GM12878 (cell line): ENCODE measurements at regions not wholly inside any gene's neighbourhood (a gene's known extent, or its start where the extent isn't known, plus 50 kb on each side); places are given as distances from the start of the nearest gene placed in this dataset.

Source experiments
- CHD2 ChIP-seq: IDR thresholded peaks from 2 replicates; pipeline ENCODE4 v1.6.1; 2011; ENCODE audit warnings: low read depth, low read length, improper control_type of control experiment, borderline replicate concordance
- CHD4 ChIP-seq: fragments of 200-600 bp; sonication (generic); IDR thresholded peaks from 2 replicates; pipeline ENCODE4 v1.6.1; 2016; ENCODE audit warnings: mild to moderate bottlenecking
- EP300 ChIP-seq, 2 experiments: fragments of 150-350 bp in 1 of 2; IDR thresholded peaks; 2 replicates each; pipeline ENCODE4 v1.6.1; 2011 to 2012; ENCODE audit warnings: low read depth in 2 of 2, low read length in 2 of 2, borderline replicate concordance in 1 of 2, improper control_type of control experiment in 1 of 2, inconsistent platforms in 1 of 2; ENCODE audit not compliant: control insufficient read depth in 1 of 2
- EZH2 ChIP-seq: IDR thresholded peaks from 2 replicates; pipeline ENCODE4 v1.6.1; 2012; ENCODE audit warnings: low read depth, mild to moderate bottlenecking, control low read depth, inconsistent platforms, low read length, borderline replicate concordance; ENCODE audit not compliant: control insufficient read depth
- MEF2A ChIP-seq: IDR thresholded peaks from 2 replicates; pipeline ENCODE4 v1.6.1; 2011; ENCODE audit warnings: low read depth, mild to moderate bottlenecking, low read length, moderate library complexity; ENCODE audit not compliant: insufficient read depth
- NR2C2 ChIP-seq: IDR thresholded peaks from 2 replicates; pipeline ENCODE4 v1.6.1; 2011; ENCODE audit warnings: borderline replicate concordance, low read depth; ENCODE audit not compliant: control insufficient read depth, insufficient read length
- POLR2A ChIP-seq: IDR thresholded peaks from 2 replicates; pipeline ENCODE4 v1.6.1; 2011; ENCODE audit warnings: low read depth, mild to moderate bottlenecking, low read length
- RAD21 ChIP-seq: IDR thresholded peaks from 2 replicates; pipeline ENCODE4 v1.6.1; 2011; ENCODE audit warnings: mild to moderate bottlenecking, low read depth, low read length, moderate library complexity; ENCODE audit not compliant: insufficient read depth
- RBBP5 ChIP-seq: fragments of 200-600 bp; sonication (generic); conservative IDR thresholded peaks from 2 replicates; pipeline ENCODE4 v1.6.1; 2016
- SIN3A ChIP-seq: IDR thresholded peaks from 2 replicates; pipeline ENCODE4 v1.6.1; 2012; ENCODE audit warnings: low read depth, low read length, improper control_type of control experiment
- TAF1 ChIP-seq: IDR thresholded peaks from 2 replicates; pipeline ENCODE4 v1.6.1; 2011; ENCODE audit warnings: mild to moderate bottlenecking, low read depth, low read length, borderline replicate concordance
- TCF12 ChIP-seq: IDR thresholded peaks from 2 replicates; pipeline ENCODE4 v1.6.1; 2011; ENCODE audit warnings: low read depth, mild to moderate bottlenecking, low read length
- TF ChIP-seq, protein P1 (sequence below): IDR thresholded peaks from 2 replicates; pipeline ENCODE4 v1.6.1; 2012; ENCODE audit warnings: mild to moderate bottlenecking, low read depth, low read length
- TF ChIP-seq, protein P2 (sequence below), 3 experiments: IDR thresholded peaks in 2 of 3; conservative IDR thresholded peaks in 1 of 3; 2 replicates each; pipeline ENCODE4 v1.5.1; 2011; ENCODE audit warnings: low read depth in 3 of 3, low read length in 3 of 3, mild to moderate bottlenecking in 3 of 3, control low read depth in 2 of 3, moderate library complexity in 2 of 3, inconsistent platforms in 1 of 3, mixed read lengths in 1 of 3; ENCODE audit not compliant: control insufficient read depth in 2 of 3, insufficient read depth in 1 of 3; ENCODE audit errors: extremely low read depth in 1 of 3

DNA sequence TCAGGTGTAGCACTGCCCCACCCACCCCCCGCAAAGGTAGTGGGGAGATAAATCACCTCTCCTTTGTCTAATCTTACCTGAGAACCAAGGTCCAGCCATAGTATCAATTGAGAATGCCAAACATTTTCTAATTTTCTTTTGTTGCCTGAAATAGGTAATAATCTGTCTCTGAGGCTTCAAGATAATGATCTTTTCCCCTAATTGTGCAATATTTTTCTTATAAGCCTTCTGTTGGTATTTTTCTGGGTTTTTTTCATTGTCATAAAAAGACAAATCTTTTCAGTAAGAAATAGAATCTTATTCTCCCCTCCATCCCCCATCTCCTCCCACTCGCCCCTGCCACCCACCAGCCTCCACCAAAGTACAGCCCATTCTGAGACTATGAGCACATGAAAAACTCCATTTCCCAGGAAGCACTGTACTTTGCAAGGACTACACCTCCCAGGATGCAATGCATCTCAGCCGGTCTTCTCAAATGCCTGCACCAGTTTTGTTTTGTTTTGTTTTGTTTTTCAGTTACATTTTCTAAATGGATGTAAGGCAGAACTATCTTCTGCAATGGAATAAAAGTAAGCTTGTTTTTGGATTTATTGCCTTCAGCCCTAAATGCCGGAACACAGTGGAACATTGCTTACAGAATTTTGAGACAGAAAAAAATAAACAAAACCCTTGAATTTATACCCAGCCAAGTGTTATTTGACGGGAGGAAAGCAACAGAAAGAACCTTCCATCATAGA, 268.0 kb downstream of the TFAP2A start:
- no peak for TF ChIP-seq EP300 (IDR thresholded peaks at IDR 0.05; ENCODE audit: borderline replicate concordance in 1 of 2, control insufficient read depth in 1 of 2, low read depth in 2 of 2, low read length in 2 of 2)
- TF ChIP-seq POLR2A = no peak
- no peak for TF ChIP-seq SIN3A
- no peak for TF ChIP-seq NR2C2
- TF ChIP-seq CHD4 = no peak
- TF ChIP-seq TCF12 = no peak
- no peak for TF ChIP-seq RBBP5
- no peak for TF ChIP-seq TAF1
- TF ChIP-seq, protein P1, sequence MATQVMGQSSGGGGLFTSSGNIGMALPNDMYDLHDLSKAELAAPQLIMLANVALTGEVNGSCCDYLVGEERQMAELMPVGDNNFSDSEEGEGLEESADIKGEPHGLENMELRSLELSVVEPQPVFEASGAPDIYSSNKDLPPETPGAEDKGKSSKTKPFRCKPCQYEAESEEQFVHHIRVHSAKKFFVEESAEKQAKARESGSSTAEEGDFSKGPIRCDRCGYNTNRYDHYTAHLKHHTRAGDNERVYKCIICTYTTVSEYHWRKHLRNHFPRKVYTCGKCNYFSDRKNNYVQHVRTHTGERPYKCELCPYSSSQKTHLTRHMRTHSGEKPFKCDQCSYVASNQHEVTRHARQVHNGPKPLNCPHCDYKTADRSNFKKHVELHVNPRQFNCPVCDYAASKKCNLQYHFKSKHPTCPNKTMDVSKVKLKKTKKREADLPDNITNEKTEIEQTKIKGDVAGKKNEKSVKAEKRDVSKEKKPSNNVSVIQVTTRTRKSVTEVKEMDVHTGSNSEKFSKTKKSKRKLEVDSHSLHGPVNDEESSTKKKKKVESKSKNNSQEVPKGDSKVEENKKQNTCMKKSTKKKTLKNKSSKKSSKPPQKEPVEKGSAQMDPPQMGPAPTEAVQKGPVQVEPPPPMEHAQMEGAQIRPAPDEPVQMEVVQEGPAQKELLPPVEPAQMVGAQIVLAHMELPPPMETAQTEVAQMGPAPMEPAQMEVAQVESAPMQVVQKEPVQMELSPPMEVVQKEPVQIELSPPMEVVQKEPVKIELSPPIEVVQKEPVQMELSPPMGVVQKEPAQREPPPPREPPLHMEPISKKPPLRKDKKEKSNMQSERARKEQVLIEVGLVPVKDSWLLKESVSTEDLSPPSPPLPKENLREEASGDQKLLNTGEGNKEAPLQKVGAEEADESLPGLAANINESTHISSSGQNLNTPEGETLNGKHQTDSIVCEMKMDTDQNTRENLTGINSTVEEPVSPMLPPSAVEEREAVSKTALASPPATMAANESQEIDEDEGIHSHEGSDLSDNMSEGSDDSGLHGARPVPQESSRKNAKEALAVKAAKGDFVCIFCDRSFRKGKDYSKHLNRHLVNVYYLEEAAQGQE = no peak
- no peak for TF ChIP-seq CHD2
- TF ChIP-seq, protein P2, sequence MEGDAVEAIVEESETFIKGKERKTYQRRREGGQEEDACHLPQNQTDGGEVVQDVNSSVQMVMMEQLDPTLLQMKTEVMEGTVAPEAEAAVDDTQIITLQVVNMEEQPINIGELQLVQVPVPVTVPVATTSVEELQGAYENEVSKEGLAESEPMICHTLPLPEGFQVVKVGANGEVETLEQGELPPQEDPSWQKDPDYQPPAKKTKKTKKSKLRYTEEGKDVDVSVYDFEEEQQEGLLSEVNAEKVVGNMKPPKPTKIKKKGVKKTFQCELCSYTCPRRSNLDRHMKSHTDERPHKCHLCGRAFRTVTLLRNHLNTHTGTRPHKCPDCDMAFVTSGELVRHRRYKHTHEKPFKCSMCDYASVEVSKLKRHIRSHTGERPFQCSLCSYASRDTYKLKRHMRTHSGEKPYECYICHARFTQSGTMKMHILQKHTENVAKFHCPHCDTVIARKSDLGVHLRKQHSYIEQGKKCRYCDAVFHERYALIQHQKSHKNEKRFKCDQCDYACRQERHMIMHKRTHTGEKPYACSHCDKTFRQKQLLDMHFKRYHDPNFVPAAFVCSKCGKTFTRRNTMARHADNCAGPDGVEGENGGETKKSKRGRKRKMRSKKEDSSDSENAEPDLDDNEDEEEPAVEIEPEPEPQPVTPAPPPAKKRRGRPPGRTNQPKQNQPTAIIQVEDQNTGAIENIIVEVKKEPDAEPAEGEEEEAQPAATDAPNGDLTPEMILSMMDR (IDR thresholded peaks at IDR 0.05 in 2 of 3, conservative IDR thresholded peaks at IDR 0.05 in 1 of 3; ENCODE audit: control insufficient read depth in 2 of 3, extremely low read depth in 1 of 3, insufficient read depth in 1 of 3, low read depth in 3 of 3, low read length in 3 of 3) = no peak
- no peak for TF ChIP-seq RAD21
- no peak for TF ChIP-seq MEF2A
- TF ChIP-seq EZH2 = no peak
